GM10248 (cell line): ENCODE measurements at regions not wholly inside any gene's neighbourhood (a gene's known extent, or its start where the extent isn't known, plus 50 kb on each side); places are given as distances from the start of the nearest gene placed in this dataset.

ENCODE experiments used
- CTCF ChIA-PET: fragments of 300-600 bp; sonication (Branson Sonifier 250); formaldehyde crosslinking; extraction: SDS; loops from one replicate; lab custom pipeline; 2021; ENCODE audit warnings: antibody characterized with exemption; lab: Yijun Ruan, JAX
- POLR2A ChIA-PET: fragments of 350-650 bp; sonication (Branson Sonifier 250); formaldehyde crosslinking; extraction: SDS; loops from one replicate; lab custom pipeline; 2020; ENCODE audit warnings: antibody characterized with exemption; lab: Yijun Ruan, JAX
- DNase-seq: peaks from one replicate; pipeline ENCODE4 v3.0.0; 2012; ENCODE audit errors: extremely low spot score
- TF ChIP-seq, protein P1 (sequence below): IDR thresholded peaks from 2 replicates; pipeline ENCODE4 v1.5.1; 2012; ENCODE audit warnings: mild to moderate bottlenecking, low read depth; ENCODE audit errors: extremely low read depth, missing control alignments, control extremely low read depth

- POLR2A ChIA-PET: no interaction called here
- CTCF ChIA-PET: no interaction called here
These were observed 255.7 kb downstream of the DSEL start for GRCh38 chr18:67260841-67261240.

GRCh38 chr18:67250776-67251424 lies 265.6 kb downstream of the DSEL start:
- CTCF ChIA-PET: interaction anchor here (0.7 kb wide), 1 partner anchor 14 kb away, joined by 4 read pairs; no protein-coding TSS in a partner anchor
- POLR2A ChIA-PET: no interaction called here
- DNase-seq: no peak
- TF ChIP-seq, protein P1, sequence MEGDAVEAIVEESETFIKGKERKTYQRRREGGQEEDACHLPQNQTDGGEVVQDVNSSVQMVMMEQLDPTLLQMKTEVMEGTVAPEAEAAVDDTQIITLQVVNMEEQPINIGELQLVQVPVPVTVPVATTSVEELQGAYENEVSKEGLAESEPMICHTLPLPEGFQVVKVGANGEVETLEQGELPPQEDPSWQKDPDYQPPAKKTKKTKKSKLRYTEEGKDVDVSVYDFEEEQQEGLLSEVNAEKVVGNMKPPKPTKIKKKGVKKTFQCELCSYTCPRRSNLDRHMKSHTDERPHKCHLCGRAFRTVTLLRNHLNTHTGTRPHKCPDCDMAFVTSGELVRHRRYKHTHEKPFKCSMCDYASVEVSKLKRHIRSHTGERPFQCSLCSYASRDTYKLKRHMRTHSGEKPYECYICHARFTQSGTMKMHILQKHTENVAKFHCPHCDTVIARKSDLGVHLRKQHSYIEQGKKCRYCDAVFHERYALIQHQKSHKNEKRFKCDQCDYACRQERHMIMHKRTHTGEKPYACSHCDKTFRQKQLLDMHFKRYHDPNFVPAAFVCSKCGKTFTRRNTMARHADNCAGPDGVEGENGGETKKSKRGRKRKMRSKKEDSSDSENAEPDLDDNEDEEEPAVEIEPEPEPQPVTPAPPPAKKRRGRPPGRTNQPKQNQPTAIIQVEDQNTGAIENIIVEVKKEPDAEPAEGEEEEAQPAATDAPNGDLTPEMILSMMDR: no peak

More at GRCh38 chr18:67260841-67261240, 255.7 kb downstream of the DSEL start:
- TF ChIP-seq, protein P1: no peak
- DNase-seq: no peak

- TF ChIP-seq, protein P1: no peak
- DNase-seq: no peak
- CTCF ChIA-PET: no interaction called here
- POLR2A ChIA-PET: no interaction called here
These were observed 272.5 kb downstream of the DSEL start for GRCh38 chr18:67243799-67244587.

DNA sequence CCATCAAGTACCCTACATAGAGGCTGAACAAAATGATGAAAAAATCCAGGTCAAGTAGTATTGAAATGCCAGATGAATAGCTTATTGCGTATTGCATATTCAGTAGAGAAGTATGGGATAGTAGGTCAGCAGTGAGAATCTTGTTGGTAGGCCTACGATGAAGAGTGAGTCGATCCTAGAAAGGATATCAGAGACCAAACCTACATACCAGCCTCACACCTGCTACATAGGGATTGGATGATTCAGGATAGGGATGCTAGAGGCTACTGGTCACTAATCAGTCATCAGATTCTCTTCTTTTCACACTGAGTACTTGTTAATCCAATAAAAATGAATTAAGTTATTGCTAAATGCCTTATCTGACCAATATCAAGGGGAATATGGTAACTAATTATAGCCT lies 274.5 kb downstream of the DSEL start:
- no peak for DNase-seq
- POLR2A ChIA-PET: no interaction called here
- CTCF ChIA-PET: interaction anchor here (1.4 kb wide), 1 partner anchor 147 kb away, joined by 3 read pairs; no protein-coding TSS in a partner anchor
- TF ChIP-seq, protein P1: no peak

- ChIA-PET CTCF (interaction anchor here (1.4 kb wide), 1 partner anchor 148 kb away, joined by 3 read pairs; no protein-coding TSS in a partner anchor), POLR2A (no interaction called here)
- TF ChIP-seq, protein P1: no peak
- DNase-seq: no peak
These were observed 275.2 kb downstream of the DSEL start for GRCh38 chr18:67241299-67241698.

DNA sequence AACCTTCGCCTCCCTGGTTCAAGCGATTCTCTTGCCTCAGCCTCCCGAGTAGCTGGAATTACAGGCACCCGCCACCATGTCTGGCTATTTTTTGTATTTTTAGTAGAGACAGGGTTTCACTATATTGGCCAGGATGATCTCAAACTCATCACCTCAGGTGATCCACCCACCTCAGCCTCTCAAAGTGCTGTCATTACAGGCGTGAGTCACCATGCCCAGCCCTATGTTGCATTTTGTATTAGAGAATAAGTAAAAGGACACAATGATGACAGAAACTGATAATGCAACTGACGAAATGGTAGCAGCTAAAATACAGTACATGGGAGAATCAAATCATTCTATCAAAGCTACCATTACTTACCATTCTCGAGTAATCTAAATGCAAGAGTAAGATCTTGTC lies 276.7 kb downstream of the DSEL start:
- ChIA-PET POLR2A (no interaction called here), CTCF (no interaction called here)
- TF ChIP-seq, protein P1: no peak
- DNase-seq: no peak
